Stimulated activated naive CD8-positive, alpha-beta T cell treated with anti-CD3 and anti-CD28 coated beads, Interleukin-15, Interleukin-2, amounts not matched to agents 100 ng/mL and 50 ng/mL, for 24 hours (primary cell): ENCODE measurements at regions not wholly inside any gene's neighbourhood (a gene's known extent, or its start where the extent isn't known, plus 50 kb on each side); places are given as distances from the start of the nearest gene placed in this dataset.

Source experiments
- H3K27ac Mint-ChIP-seq: one replicate; pipeline ENCODE4 v1.8.0; 2021; ENCODE audit warnings: mild to moderate bottlenecking, mixed read lengths
- H3K27me3 Mint-ChIP-seq: one replicate; pipeline ENCODE4 v1.8.0; 2021; ENCODE audit warnings: mixed read lengths
- H3K36me3 Mint-ChIP-seq: one replicate; pipeline ENCODE4 v1.8.0; 2021; ENCODE audit warnings: low read depth, mixed read lengths
- H3K4me1 Mint-ChIP-seq: one replicate; pipeline ENCODE4 v1.8.0; 2021; ENCODE audit warnings: low read depth, mixed read lengths
- H3K4me3 Mint-ChIP-seq: one replicate; pipeline ENCODE4 v1.8.0; 2021; ENCODE audit warnings: mild to moderate bottlenecking, mixed read lengths
- H3K9me3 Mint-ChIP-seq: one replicate; pipeline ENCODE4 v1.8.0; 2021; ENCODE audit warnings: mixed read lengths

DNA sequence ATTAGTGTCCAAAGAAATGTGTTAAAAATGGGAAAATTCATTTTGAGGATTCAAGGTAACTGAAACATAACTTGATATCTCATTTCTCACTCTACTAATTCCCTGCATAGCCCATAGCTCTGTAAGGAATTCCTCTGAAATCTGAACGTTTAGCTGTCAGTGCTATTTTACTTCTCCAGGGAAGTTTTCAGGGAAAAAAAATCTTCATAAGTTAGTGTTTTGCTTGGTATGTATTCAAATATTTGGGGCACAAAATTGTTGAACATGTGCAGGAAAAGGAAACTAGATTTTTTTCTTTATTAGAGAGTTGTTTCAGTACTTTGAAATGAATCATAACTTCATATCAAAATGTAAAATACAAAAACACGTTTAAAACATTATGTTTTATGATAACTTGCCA, 891.4 kb downstream of the CENPC start:
- no peak overlapping the region for H3K4me3 Mint-ChIP-seq
- H3K27me3 Mint-ChIP-seq: no peaks in the 10 kb centered on the region
- H3K27ac Mint-ChIP-seq: no peak overlapping the region
- no peaks in the 10 kb centered on the region for H3K4me1 Mint-ChIP-seq
- no peaks in the 10 kb centered on the region for H3K9me3 Mint-ChIP-seq
- H3K36me3 Mint-ChIP-seq: no peaks in the 10 kb centered on the region

DNA sequence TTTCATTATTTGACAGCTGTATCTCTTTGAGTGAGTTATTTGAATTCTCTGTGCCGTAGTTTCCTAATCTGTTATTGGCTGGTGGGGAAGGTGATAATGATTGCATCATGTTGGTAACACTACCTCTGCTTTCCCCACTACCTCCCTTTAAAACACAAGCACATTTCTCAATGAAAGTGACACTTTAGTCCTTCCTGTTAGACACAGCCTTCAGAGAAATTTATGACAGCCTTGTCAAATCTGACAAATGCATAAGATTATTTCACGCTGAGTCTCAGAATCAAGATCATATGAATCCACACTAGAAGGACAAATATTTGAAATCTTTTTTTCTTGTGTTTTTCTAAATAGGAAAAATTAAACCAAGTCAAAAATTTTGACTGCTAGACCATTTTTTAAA, 896.1 kb downstream of the CENPC start:
- H3K27me3 Mint-ChIP-seq: no peaks in the 10 kb centered on the region
- H3K4me1 Mint-ChIP-seq: no peaks in the 10 kb centered on the region
- no peak overlapping the region for H3K4me3 Mint-ChIP-seq

GRCh38 chr4:66647926-66648325, 897.4 kb downstream of the CENPC start:
- H3K27me3 Mint-ChIP-seq: no peaks in the 10 kb centered on the region
- H3K36me3 Mint-ChIP-seq: no peaks in the 10 kb centered on the region
- no peak overlapping the region for H3K4me3 Mint-ChIP-seq
- H3K4me1 Mint-ChIP-seq: no peaks in the 10 kb centered on the region
- H3K27ac Mint-ChIP-seq: no peak overlapping the region
- no peaks in the 10 kb centered on the region for H3K9me3 Mint-ChIP-seq

More for the DNA sequence above, 896.1 kb downstream of the CENPC start:
- H3K9me3 Mint-ChIP-seq: no peaks in the 10 kb centered on the region
- no peaks in the 10 kb centered on the region for H3K36me3 Mint-ChIP-seq
- no peak overlapping the region for H3K27ac Mint-ChIP-seq

DNA sequence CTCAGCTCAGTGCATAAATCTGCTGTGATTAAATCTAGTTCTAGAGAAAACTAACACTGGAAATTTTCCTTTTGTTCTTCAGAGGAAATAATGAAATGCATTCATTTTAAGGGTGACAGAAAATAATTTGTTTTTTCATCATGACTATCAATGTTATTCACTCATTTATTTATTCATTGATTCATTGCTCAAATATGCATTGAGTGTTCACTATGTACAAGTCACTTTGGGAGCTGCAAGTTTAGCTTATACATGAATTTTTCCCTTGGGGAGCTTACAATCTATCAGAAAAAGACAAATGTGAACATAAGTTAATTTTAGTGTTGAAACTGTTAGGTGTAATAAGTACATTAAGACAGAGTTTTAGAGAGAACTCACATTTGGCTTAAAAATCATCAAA, 897.8 kb downstream of the CENPC start:
- Mint-ChIP-seq H3K4me3 (no peak overlapping the region), H3K27ac (no peak overlapping the region), H3K27me3 (no peaks in the 10 kb centered on the region), H3K36me3 (no peaks in the 10 kb centered on the region), H3K9me3 (no peaks in the 10 kb centered on the region), H3K4me1 (no peaks in the 10 kb centered on the region)

- no peak overlapping the region for H3K27ac Mint-ChIP-seq
- H3K36me3 Mint-ChIP-seq: no peaks in the 10 kb centered on the region
- H3K4me1 Mint-ChIP-seq: no peaks in the 10 kb centered on the region
- no peaks in the 10 kb centered on the region for H3K27me3 Mint-ChIP-seq
- no peaks in the 10 kb centered on the region for H3K9me3 Mint-ChIP-seq
- no peak overlapping the region for H3K4me3 Mint-ChIP-seq
These were observed 904.9 kb downstream of the CENPC start for GRCh38 chr4:66640233-66640990.

- Mint-ChIP-seq H3K36me3 (no peaks in the 10 kb centered on the region), H3K27ac (no peak overlapping the region), H3K4me1 (no peaks in the 10 kb centered on the region), H3K27me3 (no peaks in the 10 kb centered on the region), H3K9me3 (no peaks in the 10 kb centered on the region), H3K4me3 (no peak overlapping the region)
These were observed 905.9 kb downstream of the CENPC start for GRCh38 chr4:66639361-66639760.

DNA sequence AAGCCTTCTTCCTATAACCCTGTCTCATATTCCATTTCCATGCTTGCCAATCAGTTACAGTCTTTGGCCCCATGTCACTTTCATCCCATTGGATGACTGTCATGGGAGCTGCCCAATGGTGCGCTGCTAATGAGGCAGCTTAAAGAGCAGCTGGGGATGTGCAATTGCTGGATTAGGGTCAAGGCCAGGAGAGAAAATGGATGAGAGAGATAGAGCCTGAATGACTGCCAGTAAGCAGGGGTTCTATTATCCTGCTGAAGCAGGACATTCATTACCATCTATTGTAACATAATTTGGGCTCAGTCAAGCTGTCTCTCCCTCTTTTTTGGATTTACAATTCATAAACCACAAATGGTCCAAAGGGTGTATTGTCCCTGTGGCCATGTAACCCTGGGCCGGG, 909.0 kb downstream of the CENPC start:
- Mint-ChIP-seq H3K27ac (no peak overlapping the region), H3K4me1 (no peaks in the 10 kb centered on the region), H3K36me3 (no peaks in the 10 kb centered on the region), H3K27me3 (no peaks in the 10 kb centered on the region), H3K4me3 (no peak overlapping the region), H3K9me3 (no peaks in the 10 kb centered on the region)

GRCh38 chr4:66633477-66633876, 911.8 kb downstream of the CENPC start:
- Mint-ChIP-seq H3K36me3 (no peaks in the 10 kb centered on the region), H3K4me1 (no peaks in the 10 kb centered on the region), H3K27ac (no peak overlapping the region), H3K27me3 (no peaks in the 10 kb centered on the region), H3K4me3 (no peak overlapping the region), H3K9me3 (no peaks in the 10 kb centered on the region)

DNA sequence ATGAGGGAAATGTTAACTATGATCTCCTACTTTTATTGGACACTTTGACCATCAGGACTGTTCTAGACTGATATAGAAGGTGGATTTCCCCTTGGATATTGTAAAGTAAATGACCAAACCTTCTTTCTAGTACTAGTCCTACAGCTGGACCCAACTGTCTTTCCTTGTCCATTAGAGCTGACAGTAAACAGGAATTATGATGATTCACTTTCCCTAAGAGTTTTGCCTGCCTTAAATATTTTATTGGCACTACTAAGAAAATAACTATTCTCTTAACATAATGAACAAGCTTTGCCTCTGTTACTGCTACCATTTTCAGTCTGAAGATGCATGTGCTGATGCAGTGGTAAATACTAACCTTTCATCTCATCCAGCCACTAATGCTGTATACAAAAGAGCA, 915.4 kb downstream of the CENPC start:
- Mint-ChIP-seq H3K4me1 (no peaks in the 10 kb centered on the region), H3K27me3 (no peaks in the 10 kb centered on the region), H3K27ac (no peak overlapping the region), H3K9me3 (no peaks in the 10 kb centered on the region), H3K36me3 (no peaks in the 10 kb centered on the region), H3K4me3 (no peak overlapping the region)

GRCh38 chr4:66628146-66628545, 917.2 kb downstream of the CENPC start:
- H3K4me3 Mint-ChIP-seq: no peak overlapping the region
- no peak overlapping the region for H3K27ac Mint-ChIP-seq
- no peaks in the 10 kb centered on the region for H3K27me3 Mint-ChIP-seq
- H3K9me3 Mint-ChIP-seq: peaks cover 4% of the 10 kb centered on the region
- no peaks in the 10 kb centered on the region for H3K4me1 Mint-ChIP-seq
- H3K36me3 Mint-ChIP-seq: no peaks in the 10 kb centered on the region

DNA sequence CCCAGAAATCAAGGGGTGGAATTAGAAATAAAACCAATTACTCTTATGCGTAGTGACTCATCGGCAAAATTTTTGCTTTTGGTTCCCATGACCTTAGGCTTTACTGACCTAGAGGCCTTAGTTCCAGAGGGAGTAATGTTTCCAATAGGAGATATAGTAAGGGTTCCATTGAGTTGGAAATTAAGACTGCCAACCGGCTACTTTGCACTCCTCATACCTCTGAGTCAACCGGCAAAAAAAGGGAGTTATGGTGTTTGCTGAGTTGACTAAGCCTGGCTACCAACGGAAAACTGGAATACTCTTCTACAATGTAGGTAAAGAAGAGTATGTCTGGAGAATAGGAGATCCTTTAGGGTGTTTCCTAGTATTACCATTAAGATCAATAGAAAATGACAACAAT, 919.8 kb downstream of the CENPC start:
- Mint-ChIP-seq H3K4me3 (no peak overlapping the region), H3K36me3 (no peaks in the 10 kb centered on the region), H3K9me3 (peaks cover 4% of the 10 kb centered on the region), H3K27ac (no peak overlapping the region), H3K27me3 (no peaks in the 10 kb centered on the region), H3K4me1 (no peaks in the 10 kb centered on the region)

DNA sequence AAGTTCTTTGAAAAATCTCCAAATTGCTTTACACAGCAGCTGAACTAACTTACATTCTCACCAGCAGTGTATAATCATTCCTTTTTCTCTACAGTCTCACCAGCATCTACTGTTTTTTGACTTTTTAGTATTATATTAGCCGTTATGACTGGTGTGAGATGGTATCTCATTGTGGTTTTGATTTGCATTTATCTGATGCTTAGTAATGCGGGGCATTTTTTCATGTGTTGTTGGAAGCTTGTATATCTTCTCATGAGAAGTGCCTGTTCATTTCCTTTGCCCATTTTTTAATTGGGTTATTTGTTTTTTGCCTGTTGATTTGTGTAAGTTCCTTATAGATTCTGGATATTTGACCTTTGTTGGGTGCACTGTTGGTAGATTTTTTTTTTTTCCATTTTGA, 931.7 kb downstream of the CENPC start:
- no peak overlapping the region for H3K27ac Mint-ChIP-seq
- no peaks in the 10 kb centered on the region for H3K36me3 Mint-ChIP-seq
- no peaks in the 10 kb centered on the region for H3K4me1 Mint-ChIP-seq
- H3K4me3 Mint-ChIP-seq: no peak overlapping the region
- no peaks in the 10 kb centered on the region for H3K27me3 Mint-ChIP-seq
- peaks cover 7% of the 10 kb centered on the region for H3K9me3 Mint-ChIP-seq

DNA sequence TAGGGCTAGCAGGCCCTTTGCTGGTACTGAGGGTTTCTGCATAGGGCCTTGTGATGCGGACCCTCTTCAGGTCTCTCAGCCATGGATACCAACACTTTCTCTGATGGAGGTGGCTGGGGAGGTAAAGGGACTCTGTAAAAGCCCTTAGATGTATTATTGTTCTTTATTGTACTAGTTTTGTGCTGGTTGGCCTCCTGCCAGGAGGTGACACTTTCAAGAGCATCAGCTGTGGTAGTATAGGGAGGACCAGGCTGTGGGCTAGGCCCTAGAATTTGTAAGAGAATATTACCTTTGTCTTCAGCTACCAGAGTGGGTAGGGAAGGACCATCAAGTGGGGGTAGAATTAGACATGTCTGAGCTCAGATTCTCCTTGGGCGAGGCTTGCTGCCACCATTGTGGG, 936.3 kb downstream of the CENPC start:
- no peaks in the 10 kb centered on the region for H3K36me3 Mint-ChIP-seq
- no peak overlapping the region for H3K27ac Mint-ChIP-seq
- H3K9me3 Mint-ChIP-seq: no peaks in the 10 kb centered on the region
- no peak overlapping the region for H3K4me3 Mint-ChIP-seq
- no peaks in the 10 kb centered on the region for H3K27me3 Mint-ChIP-seq
- no peaks in the 10 kb centered on the region for H3K4me1 Mint-ChIP-seq

- H3K27me3 Mint-ChIP-seq: no peaks in the 10 kb centered on the region
- no peaks in the 10 kb centered on the region for H3K9me3 Mint-ChIP-seq
- H3K36me3 Mint-ChIP-seq: no peaks in the 10 kb centered on the region
- no peak overlapping the region for H3K4me3 Mint-ChIP-seq
- H3K27ac Mint-ChIP-seq: no peak overlapping the region
- H3K4me1 Mint-ChIP-seq: no peaks in the 10 kb centered on the region
These were observed 936.6 kb upstream of the EPHA5 start for GRCh38 chr4:66606908-66607307.

DNA sequence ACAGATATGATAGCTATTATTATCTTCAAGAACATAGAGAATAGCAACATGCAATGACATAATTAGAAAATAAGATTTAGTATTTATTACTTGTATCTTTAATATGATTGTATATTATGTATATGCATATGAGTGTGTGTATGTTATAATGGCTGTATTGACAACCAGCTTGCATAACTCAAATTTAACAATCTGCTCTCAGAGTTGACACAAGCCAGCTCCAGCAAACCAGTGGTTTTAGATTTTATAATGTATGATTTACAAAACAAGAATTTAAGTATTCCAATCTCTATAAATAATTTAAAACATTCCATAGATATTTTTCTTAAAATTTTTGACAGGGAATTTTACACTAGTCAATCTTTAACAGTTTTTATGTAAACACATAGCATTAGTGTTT, 935.9 kb upstream of the EPHA5 start:
- Mint-ChIP-seq H3K36me3 (no peaks in the 10 kb centered on the region), H3K4me3 (no peak overlapping the region), H3K4me1 (no peaks in the 10 kb centered on the region), H3K27ac (no peak overlapping the region), H3K9me3 (no peaks in the 10 kb centered on the region), H3K27me3 (no peaks in the 10 kb centered on the region)

- Mint-ChIP-seq H3K4me1 (no peaks in the 10 kb centered on the region), H3K9me3 (no peaks in the 10 kb centered on the region), H3K27ac (no peak overlapping the region), H3K36me3 (no peaks in the 10 kb centered on the region), H3K27me3 (no peaks in the 10 kb centered on the region), H3K4me3 (no peak overlapping the region)
These were observed 933.9 kb upstream of the EPHA5 start for GRCh38 chr4:66604192-66604591.
